Parathyroid adenoma (tissue), 2 donors: ENCODE measurements at regions not wholly inside any gene's neighbourhood (a gene's known extent, or its start where the extent isn't known, plus 50 kb on each side); places are given as distances from the start of the nearest gene placed in this dataset.

Source experiments
- H2AFZ ChIP-seq: fragments of 300-600 bp; sonication (generic); one replicate; pipeline ENCODE4 v1.7.0; 2017; ENCODE audit warnings: antibody characterized with exemption, mild to moderate bottlenecking
- H3K27ac ChIP-seq: fragments of 300-600 bp; sonication (generic); one replicate; pipeline ENCODE4 v1.7.0; 2017
- H3K27me3 ChIP-seq: fragments of 300-600 bp; sonication (generic); one replicate; pipeline ENCODE4 v1.7.0; 2017; ENCODE audit warnings: low read length; ENCODE audit not compliant: control insufficient read depth, insufficient read depth
- H3K36me3 ChIP-seq: fragments of 300-600 bp; sonication (generic); one replicate; pipeline ENCODE4 v1.7.0; 2017; ENCODE audit warnings: low read length; ENCODE audit not compliant: control insufficient read depth, insufficient read depth
- H3K4me1 ChIP-seq: fragments of 300-600 bp; sonication (generic); one replicate; pipeline ENCODE4 v1.7.0; 2017; ENCODE audit warnings: control low read depth
- H3K4me2 ChIP-seq: fragments of 300-600 bp; sonication (generic); one replicate; pipeline ENCODE4 v1.7.0; 2017; ENCODE audit warnings: low read length
- H3K4me3 ChIP-seq: fragments of 300-600 bp; sonication (generic); one replicate; pipeline ENCODE4 v1.7.0; 2017; ENCODE audit warnings: low read depth, low read length
- H3K79me2 ChIP-seq: fragments of 300-600 bp; sonication (generic); one replicate; pipeline ENCODE4 v1.7.0; 2017; ENCODE audit warnings: control low read depth
- H3K9ac ChIP-seq: fragments of 300-600 bp; sonication (generic); one replicate; pipeline ENCODE4 v1.7.0; 2017; ENCODE audit warnings: mild to moderate bottlenecking
- H3K9me3 ChIP-seq: fragments of 300-600 bp; sonication (generic); one replicate; pipeline ENCODE4 v1.7.0; 2017; ENCODE audit warnings: low read length; ENCODE audit not compliant: control insufficient read depth
- TF ChIP-seq, protein P1 (sequence below): fragments of 300-600 bp; sonication (generic); IDR thresholded peaks from one replicate; pipeline ENCODE4 v1.7.0; 2017; ENCODE audit warnings: antibody characterized with exemption, mild to moderate bottlenecking
- donor health status: primary hyperparathyroidism.

DNA sequence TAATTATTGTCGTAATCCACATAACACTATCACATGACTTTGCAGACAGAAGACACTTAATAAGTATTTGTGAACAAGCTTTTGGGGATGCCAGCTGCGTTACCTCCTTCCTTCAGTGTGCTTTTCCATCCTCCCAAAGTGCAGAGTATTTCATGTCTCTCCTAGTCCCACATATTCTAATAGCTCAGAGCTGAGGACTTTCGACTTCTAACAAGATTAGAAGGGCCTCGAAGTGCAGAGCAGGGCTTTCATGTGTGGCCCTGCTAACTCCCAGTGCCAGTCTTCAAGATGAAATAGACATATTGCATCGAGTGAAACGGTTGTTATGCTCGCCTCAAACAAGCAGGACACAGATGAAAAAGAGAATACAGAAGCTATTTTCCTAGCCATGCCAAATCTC lies 125.7 kb upstream of the RNF32 start:
- Histone ChIP-seq H3K27me3 (no peaks in the 10 kb centered on the region), H3K4me3 (no peak overlapping the region), H3K9me3 (no peaks in the 10 kb centered on the region), H3K36me3 (no peaks in the 10 kb centered on the region), H3K9ac (no peak overlapping the region), H3K4me1 (no peaks in the 10 kb centered on the region), H2AFZ (no peak overlapping the region), H3K79me2 (no peaks in the 10 kb centered on the region), H3K27ac (no peak overlapping the region), H3K4me2 (no peak overlapping the region)
- TF ChIP-seq, protein P1, sequence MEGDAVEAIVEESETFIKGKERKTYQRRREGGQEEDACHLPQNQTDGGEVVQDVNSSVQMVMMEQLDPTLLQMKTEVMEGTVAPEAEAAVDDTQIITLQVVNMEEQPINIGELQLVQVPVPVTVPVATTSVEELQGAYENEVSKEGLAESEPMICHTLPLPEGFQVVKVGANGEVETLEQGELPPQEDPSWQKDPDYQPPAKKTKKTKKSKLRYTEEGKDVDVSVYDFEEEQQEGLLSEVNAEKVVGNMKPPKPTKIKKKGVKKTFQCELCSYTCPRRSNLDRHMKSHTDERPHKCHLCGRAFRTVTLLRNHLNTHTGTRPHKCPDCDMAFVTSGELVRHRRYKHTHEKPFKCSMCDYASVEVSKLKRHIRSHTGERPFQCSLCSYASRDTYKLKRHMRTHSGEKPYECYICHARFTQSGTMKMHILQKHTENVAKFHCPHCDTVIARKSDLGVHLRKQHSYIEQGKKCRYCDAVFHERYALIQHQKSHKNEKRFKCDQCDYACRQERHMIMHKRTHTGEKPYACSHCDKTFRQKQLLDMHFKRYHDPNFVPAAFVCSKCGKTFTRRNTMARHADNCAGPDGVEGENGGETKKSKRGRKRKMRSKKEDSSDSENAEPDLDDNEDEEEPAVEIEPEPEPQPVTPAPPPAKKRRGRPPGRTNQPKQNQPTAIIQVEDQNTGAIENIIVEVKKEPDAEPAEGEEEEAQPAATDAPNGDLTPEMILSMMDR: no peak

DNA sequence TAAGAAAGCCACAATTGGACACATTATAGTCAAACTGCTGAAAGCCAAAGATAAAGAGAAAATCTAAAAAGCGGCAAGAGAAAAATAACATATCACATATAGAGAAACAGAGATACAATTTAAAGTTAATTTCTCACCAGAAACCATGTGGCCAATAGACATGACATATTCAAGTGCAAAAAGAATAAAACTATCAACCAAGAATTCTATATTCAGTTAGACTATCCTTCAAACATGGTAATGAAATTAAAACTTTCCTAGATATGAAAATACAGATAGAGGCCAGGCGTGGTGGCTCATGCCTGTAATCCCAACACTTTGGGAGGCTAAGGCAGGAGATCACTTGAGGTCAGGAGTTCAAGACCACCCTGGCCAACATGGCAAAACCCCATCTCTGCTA lies 129.1 kb upstream of the RNF32 start:
- Histone ChIP-seq H3K27me3 (no peaks in the 10 kb centered on the region), H3K36me3 (no peaks in the 10 kb centered on the region), H3K27ac (no peak overlapping the region), H3K4me1 (no peaks in the 10 kb centered on the region), H3K9me3 (no peaks in the 10 kb centered on the region), H2AFZ (no peak overlapping the region), H3K4me3 (no peak overlapping the region), H3K4me2 (no peak overlapping the region), H3K9ac (no peak overlapping the region), H3K79me2 (no peaks in the 10 kb centered on the region)
- TF ChIP-seq, protein P1: no peak

DNA sequence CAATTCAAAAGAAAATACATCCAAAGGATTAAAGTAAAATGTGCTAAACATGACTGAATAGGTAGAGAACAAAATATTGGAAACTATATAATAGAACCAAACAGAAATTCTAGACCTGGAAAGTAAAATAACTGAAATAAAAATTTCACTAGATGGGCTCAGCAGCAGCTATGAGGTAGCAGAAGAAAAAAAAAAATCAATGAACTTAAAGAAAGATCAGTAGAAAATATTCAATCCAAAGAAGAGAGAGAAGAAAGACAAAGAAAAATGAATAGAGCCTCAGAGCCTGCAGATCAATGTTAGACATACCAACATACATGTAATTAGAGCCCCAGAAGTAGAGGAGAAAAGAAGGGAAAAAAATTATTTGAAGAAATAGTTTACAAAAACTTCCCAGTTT lies 129.6 kb upstream of the RNF32 start:
- H3K9me3 ChIP-seq: no peaks in the 10 kb centered on the region
- H3K4me3 ChIP-seq: no peak overlapping the region
- TF ChIP-seq, protein P1: no peak
- no peak overlapping the region for H3K9ac ChIP-seq
- no peaks in the 10 kb centered on the region for H3K4me1 ChIP-seq
- H3K79me2 ChIP-seq: no peaks in the 10 kb centered on the region
- H3K36me3 ChIP-seq: no peaks in the 10 kb centered on the region
- H2AFZ ChIP-seq: no peak overlapping the region
- H3K4me2 ChIP-seq: no peak overlapping the region
- H3K27me3 ChIP-seq: no peaks in the 10 kb centered on the region
- no peak overlapping the region for H3K27ac ChIP-seq

DNA sequence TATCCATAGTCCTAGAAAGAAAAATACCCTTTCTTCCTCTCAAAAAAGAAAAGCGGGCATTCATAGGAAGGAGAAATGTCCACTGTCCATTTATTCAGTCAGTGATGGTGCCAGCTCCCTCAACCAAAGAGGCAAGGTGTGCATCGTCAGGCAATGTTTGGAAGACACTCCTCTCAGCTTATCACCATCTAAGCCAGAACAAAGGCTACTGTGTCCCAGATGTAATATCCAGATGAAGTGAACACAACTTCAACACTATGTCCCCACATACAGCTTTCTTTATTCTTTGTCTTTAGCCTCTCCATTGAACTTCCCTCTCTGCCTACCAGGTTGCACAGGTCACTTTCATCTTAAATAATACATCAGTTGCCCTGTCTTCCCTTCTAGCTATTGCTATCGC lies 131.4 kb upstream of the RNF32 start:
- no peaks in the 10 kb centered on the region for H3K36me3 ChIP-seq
- no peak overlapping the region for H3K4me3 ChIP-seq
- no peaks in the 10 kb centered on the region for H3K79me2 ChIP-seq
- no peaks in the 10 kb centered on the region for H3K9me3 ChIP-seq
- H2AFZ ChIP-seq: no peak overlapping the region
- H3K9ac ChIP-seq: no peak overlapping the region
- no peaks in the 10 kb centered on the region for H3K27me3 ChIP-seq
- TF ChIP-seq, protein P1: no peak
- H3K4me1 ChIP-seq: no peaks in the 10 kb centered on the region
- H3K4me2 ChIP-seq: no peak overlapping the region
- no peak overlapping the region for H3K27ac ChIP-seq

DNA sequence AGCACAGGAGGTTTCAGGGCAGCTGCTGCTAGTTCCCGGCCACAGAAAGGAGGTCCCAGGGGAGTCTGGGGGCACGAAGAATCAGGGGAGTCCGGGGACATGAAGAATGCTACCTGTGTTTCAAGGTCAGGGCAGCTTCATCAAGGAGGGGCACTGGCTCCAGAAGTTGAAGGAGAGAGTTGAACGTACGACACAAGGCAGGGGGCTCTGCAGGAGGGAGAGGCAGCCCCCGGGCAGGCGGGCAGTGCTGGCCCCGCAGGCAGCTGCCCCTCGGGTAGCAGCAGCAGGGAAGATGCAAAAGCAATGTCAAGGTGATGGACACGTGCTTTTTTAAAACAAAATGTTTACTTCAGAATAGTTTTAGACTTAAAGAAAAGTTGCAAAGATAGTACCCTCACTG lies 134.7 kb upstream of the RNF32 start:
- Histone ChIP-seq H3K27ac (no peak overlapping the region), H3K27me3 (no peaks in the 10 kb centered on the region), H3K9ac (no peak overlapping the region), H2AFZ (no peak overlapping the region), H3K9me3 (no peaks in the 10 kb centered on the region), H3K79me2 (no peaks in the 10 kb centered on the region), H3K4me2 (no peak overlapping the region), H3K36me3 (no peaks in the 10 kb centered on the region), H3K4me3 (no peak overlapping the region), H3K4me1 (no peaks in the 10 kb centered on the region)
- TF ChIP-seq, protein P1: no peak
